Caki2 (cell line): ENCODE measurements at regions not wholly inside any gene's neighbourhood (a gene's known extent, or its start where the extent isn't known, plus 50 kb on each side); places are given as distances from the start of the nearest gene placed in this dataset.
"Not testable (repeated sequence)": the region's sequence is repeated elsewhere in the genome, so short reads cannot be mapped to it uniquely, and the experiment has no call there.

ENCODE experiments used
- DNase-seq: peaks from one replicate; pipeline ENCODE4 v3.0.0-alpha.2; 2015; ENCODE audit warnings: low read depth
- in situ Hi-C: cut with HindIII; loops from 2 replicates; pipeline ENCODE4 v1.10.0; 2016; ENCODE audit warnings: low sequenced_read_pairs, low pct_unique_long_range_greater_than_20kb, mixed read lengths

- no peak for DNase-seq
- in situ Hi-C loops: no loop called here
These were observed 540.3 kb downstream of the ETS1 start for GRCh38 chr11:128047026-128047425.

- no peak for DNase-seq
- in situ Hi-C loops: no loop called here
These were observed 541.1 kb downstream of the ETS1 start for GRCh38 chr11:128046213-128046612.

GRCh38 chr11:128045094-128045725 lies 542.1 kb downstream of the ETS1 start:
- no peak for DNase-seq
- in situ Hi-C loops: no loop called here

- in situ Hi-C loops: no loop called here
These were observed 545.0 kb downstream of the ETS1 start for GRCh38 chr11:128042290-128042751.

GRCh38 chr11:128040603-128041002 lies 546.8 kb downstream of the ETS1 start:
- in situ Hi-C loops: no loop called here
- DNase-seq: no peak

More at GRCh38 chr11:128042290-128042751, 545.0 kb downstream of the ETS1 start:
- DNase-seq: peak; percentile 44

- peak; percentile 20 for DNase-seq
These were observed 548.0 kb downstream of the ETS1 start for GRCh38 chr11:128039140-128040021.

GRCh38 chr11:128036556-128037093 lies 550.7 kb downstream of the ETS1 start:
- no peak for DNase-seq
- in situ Hi-C loops: no loop called here

More at GRCh38 chr11:128039140-128040021, 548.0 kb downstream of the ETS1 start:
- in situ Hi-C loops: no loop called here

GRCh38 chr11:128036006-128036405 lies 551.4 kb downstream of the ETS1 start:
- no peak for DNase-seq
- in situ Hi-C loops: no loop called here

GRCh38 chr11:128031538-128032134 lies 555.7 kb downstream of the ETS1 start:
- in situ Hi-C loops, DNase-seq: not testable (repeated sequence)

GRCh38 chr11:128029219-128029722 lies 558.1 kb downstream of the ETS1 start:
- DNase-seq: no peak
- in situ Hi-C loops: no loop called here

- DNase-seq: peak; percentile 51
- in situ Hi-C loops: no loop called here
These were observed 560.8 kb downstream of the ETS1 start for GRCh38 chr11:128026596-128026995.

GRCh38 chr11:128022761-128023160 lies 564.6 kb downstream of the ETS1 start:
- in situ Hi-C loops: no loop called here

GRCh38 chr11:128022007-128022368 lies 565.4 kb downstream of the ETS1 start:
- in situ Hi-C loops: no loop called here
- no peak for DNase-seq

More at GRCh38 chr11:128022761-128023160, 564.6 kb downstream of the ETS1 start:
- DNase-seq: no peak

- in situ Hi-C loops: no loop called here
- no peak for DNase-seq
These were observed 565.9 kb downstream of the ETS1 start for GRCh38 chr11:128021349-128022006.

GRCh38 chr11:128018692-128019091 lies 568.7 kb downstream of the ETS1 start:
- DNase-seq: no peak
- in situ Hi-C loops: no loop called here

- DNase-seq: no peak
- in situ Hi-C loops: no loop called here
These were observed 581.8 kb downstream of the ETS1 start for GRCh38 chr11:128005562-128005961.

GRCh38 chr11:127998421-127998820 lies 588.9 kb downstream of the ETS1 start:
- DNase-seq: no peak
- in situ Hi-C loops: no loop called here

- in situ Hi-C loops: no loop called here
- no peak for DNase-seq
These were observed 589.8 kb downstream of the ETS1 start for GRCh38 chr11:127997594-127997993.
